ENCODE measurements at regions not wholly inside any gene's neighbourhood (a gene's known extent, or its start where the extent isn't known, plus 50 kb on each side); places are given as distances from the start of the nearest gene placed in this dataset.

DNA sequence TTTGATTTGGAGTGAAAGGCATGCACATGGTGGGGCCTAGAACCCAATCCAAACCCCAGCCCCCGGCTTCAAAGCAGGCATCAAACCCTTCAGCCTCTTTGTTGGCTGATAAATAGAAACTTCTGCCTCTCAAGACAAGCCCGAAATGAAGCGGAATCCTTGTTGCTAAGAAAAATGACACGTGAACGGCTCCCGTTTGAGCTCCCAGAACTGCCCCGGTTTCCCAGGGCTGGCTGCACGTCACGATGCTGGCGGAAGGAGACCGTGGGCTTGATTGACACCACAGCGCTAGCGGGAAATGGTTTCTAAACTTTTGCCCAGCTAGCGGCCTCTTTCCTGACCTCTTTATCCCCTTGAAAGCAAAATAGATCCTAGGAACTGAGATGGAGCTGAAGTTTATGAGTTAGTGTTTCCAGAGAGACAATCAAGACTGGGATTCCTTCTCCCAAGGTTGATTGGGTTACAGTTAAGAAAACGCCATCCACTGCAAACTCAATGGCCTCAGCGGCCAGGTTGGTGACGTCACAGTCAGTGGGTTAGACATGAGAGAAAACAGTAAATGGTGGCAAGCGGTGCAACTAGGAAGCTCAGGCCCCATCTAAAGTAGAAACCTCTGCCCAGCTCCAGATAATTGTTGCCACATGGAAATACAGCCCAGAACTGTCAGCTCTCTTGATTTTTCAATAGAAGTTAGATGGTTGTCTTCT, 117.0 kb downstream of the ANKRD60 start:
- no peak for DNase-seq (ENCODE audit: low read depth)

DNA sequence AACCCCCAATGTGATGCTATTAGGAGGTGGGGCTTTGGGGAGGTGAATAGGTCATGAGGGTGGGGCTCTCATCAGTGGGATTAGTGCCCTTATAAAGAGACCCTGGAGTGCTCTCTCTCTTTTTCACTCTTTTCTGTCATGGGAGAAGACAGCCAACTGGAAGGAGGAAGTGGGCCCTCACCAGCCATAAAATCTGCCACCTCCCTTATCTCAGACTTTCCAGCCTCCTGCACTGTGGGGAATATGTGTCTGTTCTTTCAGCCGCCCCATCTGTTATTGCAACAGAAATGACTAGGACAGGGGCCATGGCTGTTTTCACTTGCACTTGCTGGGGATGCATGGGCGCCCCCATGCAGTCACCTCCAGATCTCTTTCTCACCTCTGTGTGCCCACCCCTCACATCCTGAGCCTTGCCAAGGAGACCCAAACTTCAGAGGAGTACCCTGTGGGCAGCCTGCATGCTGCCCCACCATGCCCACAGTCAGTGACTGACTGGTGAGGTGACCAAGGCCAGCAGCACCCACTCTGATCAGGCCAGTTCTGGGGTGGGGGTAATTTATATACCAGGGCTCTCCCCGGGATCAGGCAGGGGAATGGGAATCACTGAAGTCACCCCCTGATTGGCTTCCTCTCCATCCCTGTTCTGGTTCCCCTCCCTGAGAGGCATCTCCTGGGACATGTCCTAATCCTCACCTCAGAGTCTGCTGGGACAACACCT, 118.4 kb downstream of the ANKRD60 start:
- DNase-seq (ENCODE audit: low read depth) = no peak

GRCh38 chr20:58109126-58109880, 119.2 kb downstream of the ANKRD60 start:
- DNase-seq (ENCODE audit: low read depth) = no peak

- no peak for DNase-seq (ENCODE audit: low read depth)
These were observed 120.9 kb downstream of the ANKRD60 start for GRCh38 chr20:58107533-58107932.

- no peak for DNase-seq (ENCODE audit: low read depth)
These were observed 122.2 kb downstream of the ANKRD60 start for GRCh38 chr20:58106143-58106750.

GRCh38 chr20:58103961-58104360, 124.5 kb downstream of the ANKRD60 start:
- no peak for DNase-seq (ENCODE audit: low read depth)

DNA sequence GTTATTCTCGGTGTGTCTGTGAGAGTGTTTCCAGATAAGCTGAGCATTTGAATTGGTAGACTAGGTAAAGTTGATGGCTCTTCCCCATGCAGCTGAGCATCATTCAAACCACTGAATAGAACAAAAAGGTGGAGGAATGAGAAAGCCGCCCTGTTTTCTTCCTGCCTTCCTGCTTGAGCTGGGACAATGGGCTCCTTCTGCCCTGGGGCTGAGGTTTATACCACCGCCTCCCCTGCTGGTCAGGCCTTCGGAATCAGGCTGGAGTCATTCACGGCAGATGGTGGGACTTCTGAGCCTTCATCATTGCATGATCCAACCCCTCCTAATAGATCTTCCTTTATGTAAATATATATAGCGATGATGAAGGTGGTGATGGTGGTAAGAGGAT, 124.9 kb downstream of the ANKRD60 start:
- no peak for DNase-seq (ENCODE audit: low read depth)

DNA sequence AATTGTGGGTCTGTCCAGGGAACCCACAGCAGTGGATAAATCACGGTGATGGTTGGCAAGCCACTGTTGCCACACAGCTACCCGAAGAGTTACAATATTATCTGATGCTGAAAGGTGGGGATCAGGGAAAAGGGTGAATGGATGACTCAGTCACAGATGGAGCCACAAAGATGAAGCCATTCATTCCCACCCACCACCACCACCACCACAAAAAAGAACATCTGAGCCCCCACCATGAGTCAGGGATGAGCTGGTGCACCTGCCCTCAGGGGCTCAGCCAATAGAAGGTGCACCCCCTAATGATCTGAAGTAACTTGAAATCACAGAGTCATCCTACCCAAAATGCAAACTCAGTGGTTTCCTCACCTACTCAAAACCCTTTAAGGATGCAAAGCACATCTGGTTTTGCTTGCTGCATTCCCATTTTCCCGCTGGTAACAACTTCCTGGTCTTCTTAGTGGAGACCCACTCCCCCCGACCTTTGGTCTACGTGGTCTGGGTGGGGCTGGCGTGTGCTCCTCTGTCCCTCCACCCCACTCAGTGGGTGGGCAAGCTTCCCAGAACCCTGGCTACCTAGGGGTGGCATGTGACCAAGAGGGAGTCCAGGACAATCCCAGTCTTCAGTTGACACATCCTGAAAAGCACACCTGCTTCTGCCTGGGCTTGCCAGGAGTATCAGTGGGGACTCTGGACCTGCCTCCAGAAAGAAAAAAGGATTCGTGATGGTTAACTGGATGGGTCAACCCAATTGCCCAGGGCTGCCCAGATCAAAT, 125.5 kb downstream of the ANKRD60 start:
- no peak for DNase-seq (ENCODE audit: low read depth)

DNA sequence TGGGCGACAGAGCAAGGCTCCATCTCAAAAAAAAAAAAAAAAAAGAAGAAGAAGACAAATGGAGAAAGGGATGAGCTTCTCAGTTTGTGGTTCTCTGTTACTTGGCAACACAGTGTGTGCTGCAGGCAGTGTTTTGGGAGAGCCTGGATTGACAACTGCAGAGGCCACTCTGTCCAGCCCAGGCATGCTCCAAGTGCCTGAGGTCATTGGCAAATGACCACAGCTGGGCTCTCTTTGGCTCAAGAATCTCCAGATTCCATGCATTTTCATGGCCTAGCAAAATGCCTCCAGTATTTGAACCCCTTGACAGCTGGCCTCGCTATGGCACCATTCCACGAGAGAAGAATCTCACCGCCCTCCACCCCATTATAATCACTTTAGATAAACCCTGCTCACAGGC, 126.2 kb downstream of the ANKRD60 start:
- peak; percentile 29 for DNase-seq (ENCODE audit: low read depth)

DNA sequence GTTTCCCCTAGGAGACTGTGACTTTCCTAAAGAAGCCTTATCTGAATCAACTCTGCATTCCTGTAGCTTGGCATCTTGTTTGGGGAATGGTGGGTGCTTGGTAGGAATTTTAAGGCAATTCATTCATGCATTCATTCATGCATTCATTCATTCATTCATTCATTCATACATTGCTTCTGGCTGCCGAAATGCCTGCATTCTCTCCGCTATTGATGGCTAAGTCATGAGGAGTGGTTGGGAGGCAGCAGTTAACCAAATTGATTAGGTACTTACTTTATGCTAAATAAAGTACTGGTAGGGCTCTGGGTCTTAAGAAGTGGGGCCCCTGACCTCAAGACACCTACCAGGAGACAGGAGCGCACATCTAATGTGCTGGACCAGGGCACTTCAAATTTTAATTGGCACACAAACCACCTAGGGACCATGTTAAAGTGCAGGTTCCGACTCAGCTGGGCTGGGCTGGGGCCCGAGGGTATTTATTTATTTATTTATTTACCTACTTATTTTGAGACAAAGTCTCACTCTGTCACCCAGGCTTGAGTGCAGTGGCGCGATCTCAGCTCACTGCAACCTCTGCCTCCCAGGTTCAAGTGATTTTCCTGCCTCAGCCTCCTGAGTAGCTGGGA, 127.6 kb downstream of the ANKRD60 start:
- DNase-seq (ENCODE audit: low read depth) = no peak

DNA sequence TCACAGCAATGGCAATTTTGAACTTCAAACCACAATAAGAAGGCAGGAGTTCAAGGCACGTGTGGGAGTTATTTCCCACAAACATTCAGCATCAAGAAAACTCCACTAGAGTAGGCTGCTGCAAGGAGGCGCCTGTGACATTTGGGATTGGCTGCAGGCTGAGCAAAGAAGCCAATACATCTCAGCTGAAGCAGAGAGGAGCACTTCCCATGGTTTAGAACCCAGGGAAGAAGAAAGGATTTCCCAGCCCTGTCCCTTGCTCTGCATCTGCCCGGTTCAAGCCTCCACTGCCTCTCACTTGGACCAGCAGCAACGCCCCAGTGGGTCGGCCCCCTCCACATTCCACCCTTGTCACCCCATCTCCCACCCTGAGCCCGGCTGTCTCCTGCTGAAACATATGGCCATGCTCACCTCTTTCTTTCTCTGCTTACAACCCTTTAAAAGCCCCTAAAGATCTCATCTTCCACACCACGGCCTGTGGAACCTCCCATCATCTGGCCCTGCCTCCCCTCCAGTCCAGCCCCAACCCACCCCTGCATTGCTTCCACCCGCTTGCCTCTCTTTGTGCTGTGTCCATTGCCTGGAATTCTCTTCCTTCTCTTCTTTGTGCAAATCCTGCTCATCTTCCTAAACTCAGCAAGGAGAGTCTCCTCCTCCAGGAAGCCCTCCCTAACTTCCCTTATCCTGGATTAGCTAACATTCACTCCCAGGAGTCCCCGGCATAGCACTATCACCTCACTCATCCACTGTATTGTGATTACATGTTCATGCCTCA, 128.3 kb downstream of the ANKRD60 start:
- no peak for DNase-seq (ENCODE audit: low read depth)

DNA sequence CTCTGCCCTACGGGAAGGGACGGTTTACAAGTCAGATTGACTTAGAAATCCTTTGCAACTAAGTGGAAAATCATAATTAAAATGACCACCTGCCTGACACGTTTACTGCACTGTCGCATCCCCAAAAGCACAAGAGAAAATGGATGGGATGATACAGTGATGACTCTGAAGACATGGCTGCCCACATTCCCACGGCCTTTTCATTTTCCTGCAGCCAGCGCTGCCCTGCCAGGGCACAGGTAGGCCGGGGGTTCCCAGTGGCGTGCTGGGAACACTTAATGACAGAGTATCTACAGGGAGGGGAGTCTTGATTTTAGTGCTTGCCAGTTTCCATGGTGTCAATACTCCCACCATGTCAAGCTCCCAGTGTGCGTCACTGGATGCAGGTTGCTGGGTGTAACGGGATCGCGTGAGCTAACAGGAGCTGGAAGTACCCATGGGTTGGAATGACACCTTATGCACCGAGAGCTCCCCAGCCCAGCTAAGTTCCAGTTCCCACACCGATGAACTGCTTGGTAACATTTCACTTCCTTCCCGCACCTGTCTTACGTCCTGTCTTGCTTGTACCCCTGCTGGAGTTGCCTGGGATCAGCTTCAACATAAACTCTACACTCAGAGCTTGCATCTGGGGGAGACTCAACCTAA, 129.0 kb downstream of the ANKRD60 start:
- no peak for DNase-seq (ENCODE audit: low read depth)

GRCh38 chr20:58098571-58098970, 129.9 kb downstream of the ANKRD60 start:
- no peak for DNase-seq (ENCODE audit: low read depth)

- DNase-seq (ENCODE audit: low read depth) = no peak
These were observed 130.5 kb downstream of the ANKRD60 start for GRCh38 chr20:58097943-58098342.

- no peak for DNase-seq (ENCODE audit: low read depth)
These were observed 131.0 kb downstream of the ANKRD60 start for GRCh38 chr20:58097429-58097828.

- no peak for DNase-seq (ENCODE audit: low read depth)
These were observed 131.5 kb downstream of the ANKRD60 start for GRCh38 chr20:58096880-58097423.

DNA sequence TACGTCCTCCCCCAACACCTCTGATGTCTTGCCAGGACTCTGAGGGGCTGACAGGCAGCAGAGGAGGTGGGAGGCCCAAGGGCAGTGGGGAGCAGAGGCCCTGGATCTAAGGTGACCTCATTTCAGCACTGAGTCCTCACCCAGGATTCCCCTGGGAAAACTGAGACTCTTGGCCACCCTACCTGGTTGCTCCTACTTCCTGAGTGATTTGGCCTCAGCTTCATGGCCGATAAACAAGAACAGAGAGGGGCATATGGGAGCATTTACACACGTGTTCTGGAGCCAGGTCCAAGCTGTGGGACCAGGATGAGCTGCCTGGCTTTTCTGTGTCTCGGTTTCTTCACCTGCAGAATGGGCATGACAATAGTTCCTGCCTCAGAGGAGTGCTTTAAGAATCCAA, 133.8 kb downstream of the ANKRD60 start:
- no peak for DNase-seq (ENCODE audit: low read depth)

- no peak for DNase-seq (ENCODE audit: low read depth)
These were observed 134.3 kb downstream of the ANKRD60 start for GRCh38 chr20:58094160-58094559.

DNA sequence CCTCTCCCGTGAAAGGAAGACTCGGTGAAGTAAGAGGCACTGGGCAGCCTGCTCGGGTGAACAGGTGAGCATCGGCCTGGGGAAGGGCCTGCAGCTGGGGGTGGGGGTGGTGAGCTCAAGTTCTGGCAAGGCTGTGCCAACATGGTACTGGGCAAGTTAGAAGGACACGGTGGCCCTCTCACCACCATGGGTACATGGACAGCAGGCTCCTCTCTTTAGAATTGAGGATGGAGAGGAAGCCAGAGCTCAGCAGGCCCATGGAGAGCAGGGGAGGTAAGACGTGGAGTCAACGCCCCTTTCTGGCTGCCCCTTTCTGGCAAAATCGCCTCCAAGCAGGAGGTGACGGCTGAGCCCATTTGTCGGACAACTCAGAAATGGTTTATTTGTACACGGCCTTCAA, 135.6 kb downstream of the ANKRD60 start:
- no peak for DNase-seq (ENCODE audit: low read depth)

DNA sequence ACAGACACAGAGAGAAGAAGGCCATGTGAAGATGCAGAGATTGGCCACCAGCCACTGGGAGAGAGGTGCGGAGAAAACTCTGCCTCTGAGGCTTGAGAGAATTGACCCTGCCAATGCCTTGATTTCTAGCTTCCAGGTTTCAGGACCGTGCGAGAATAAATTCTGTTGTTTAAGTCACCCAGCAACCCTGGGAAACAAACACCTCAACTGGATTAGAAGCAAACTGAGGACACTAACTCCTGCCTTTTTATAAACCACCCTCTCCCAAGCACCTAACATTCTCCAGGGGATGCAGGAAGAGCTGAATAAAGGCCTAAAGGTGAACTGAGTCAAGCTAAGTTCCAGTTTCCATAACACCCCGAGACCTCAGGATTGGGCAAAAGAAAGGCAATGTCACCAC, 136.1 kb downstream of the ANKRD60 start:
- no peak for DNase-seq (ENCODE audit: low read depth)

Data from fibroblast of the conjunctiva (primary cell).